Neural cell (in vitro differentiated cells): ENCODE measurements at regions not wholly inside any gene's neighbourhood (a gene's known extent, or its start where the extent isn't known, plus 50 kb on each side); places are given as distances from the start of the nearest gene placed in this dataset.

Source experiments
- H2AFZ ChIP-seq: fragments of 200-600, 300-800 bp; sonication (generic), shearing (Covaris generic); 2 replicates; pipeline ENCODE4 v1.6.0; 2014; ENCODE audit warnings: low read depth, mild to moderate bottlenecking, antibody characterized with exemption, low read length, moderate library complexity
- H3F3A ChIP-seq: fragments of 200-600 bp; shearing (Covaris generic); 2 replicates; pipeline ENCODE4 v1.6.1; 2016; ENCODE audit warnings: mild to moderate bottlenecking, moderate library complexity, mixed read lengths, antibody characterized with exemption, low read length; ENCODE audit not compliant: insufficient read depth, poor library complexity, severe bottlenecking
- H3K27ac ChIP-seq: fragments of 200-600, 300-800 bp; sonication (generic), shearing (Covaris generic); 2 replicates; pipeline ENCODE4 v1.5.1; 2014; ENCODE audit warnings: mild to moderate bottlenecking, low read length, moderate library complexity
- H3K27me3 ChIP-seq: fragments of 300-800, 200-600 bp; sonication (generic), shearing (Covaris generic); 2 replicates; pipeline ENCODE4 v1.6.0; 2014; ENCODE audit warnings: mild to moderate bottlenecking, low read depth, low read length, moderate library complexity; ENCODE audit not compliant: insufficient read depth
- H3K36me3 ChIP-seq: fragments of 300-800, 200-600 bp; sonication (generic), shearing (Covaris generic); 2 replicates; pipeline ENCODE4 v1.5.1; 2014; ENCODE audit warnings: mild to moderate bottlenecking, antibody characterized with exemption, low read length, moderate library complexity; ENCODE audit not compliant: insufficient read depth
- H3K4me2 ChIP-seq: fragments of 300-800, 200-600 bp; sonication (generic), shearing (Covaris generic); 2 replicates; pipeline ENCODE4 v1.6.0; 2014; ENCODE audit warnings: mild to moderate bottlenecking, low read length
- H3K4me3 ChIP-seq: fragments of 300-800, 200-600 bp; sonication (generic), shearing (Covaris generic); 2 replicates; pipeline ENCODE4 v1.5.1; 2014; ENCODE audit warnings: mild to moderate bottlenecking, low read length, moderate library complexity
- H3K79me2 ChIP-seq: fragments of 200-600 bp; shearing (Covaris generic); replicated peaks from 2 replicates; pipeline ENCODE4 v1.6.0; 2014; ENCODE audit warnings: mild to moderate bottlenecking, low read length, moderate library complexity; ENCODE audit not compliant: insufficient read depth
- H3K9ac ChIP-seq: fragments of 300-800, 200-600 bp; sonication (generic), shearing (Covaris generic); 2 replicates; pipeline ENCODE4 v1.6.1; 2016; ENCODE audit warnings: mild to moderate bottlenecking, low read length, mixed read lengths
- H3K9me2 ChIP-seq: fragments of 200-600 bp; shearing (Covaris generic); 2 replicates; pipeline ENCODE4 v1.6.1; 2016; ENCODE audit warnings: mild to moderate bottlenecking, low read length, mixed read lengths; ENCODE audit not compliant: insufficient read depth
- H3K9me3 ChIP-seq: fragments of 200-600, 300-800 bp; sonication (generic), shearing (Covaris generic); 2 replicates; pipeline ENCODE4 v1.6.1; 2016; ENCODE audit warnings: mild to moderate bottlenecking, mixed run types, low read length, moderate library complexity, mixed read lengths
- H4K20me1 ChIP-seq: fragments of 200-600 bp; shearing (Covaris generic); 2 replicates; pipeline ENCODE4 v1.6.1; 2016; ENCODE audit warnings: mild to moderate bottlenecking, mixed run types; ENCODE audit not compliant: insufficient read depth
- EP300 ChIP-seq: fragments of 450-650 bp; conservative IDR thresholded peaks from 2 replicates; pipeline ENCODE4 v1.6.1; 2014; ENCODE audit warnings: antibody characterized with exemption, mild to moderate bottlenecking, moderate library complexity; ENCODE audit not compliant: poor library complexity, severe bottlenecking
- EZH2 ChIP-seq: fragments of 200-600, 300-800 bp; shearing (Covaris generic), sonication (generic); IDR thresholded peaks from 2 replicates; pipeline ENCODE4 v1.6.1; 2014; ENCODE audit warnings: antibody characterized with exemption, low read length, borderline replicate concordance, mild to moderate bottlenecking; ENCODE audit not compliant: insufficient read depth, poor library complexity, severe bottlenecking
- MXI1 ChIP-seq: fragments of 450-650 bp; conservative IDR thresholded peaks from 2 replicates; pipeline ENCODE4 v1.6.1; 2014; ENCODE audit warnings: antibody characterized with exemption, mild to moderate bottlenecking; ENCODE audit not compliant: poor library complexity, severe bottlenecking
- POLR2AphosphoS5 ChIP-seq: IDR thresholded peaks from 2 replicates; pipeline ENCODE4 v1.6.1; 2012
- RAD21 ChIP-seq: fragments of 450-650 bp; conservative IDR thresholded peaks from 2 replicates; pipeline ENCODE4 v1.6.1; 2014; ENCODE audit warnings: antibody characterized with exemption, mild to moderate bottlenecking, moderate library complexity
- SMC3 ChIP-seq: fragments of 450-650 bp; conservative IDR thresholded peaks from 2 replicates; pipeline ENCODE4 v1.6.1; 2014; ENCODE audit warnings: antibody characterized with exemption, mild to moderate bottlenecking, moderate library complexity; ENCODE audit not compliant: poor library complexity
- TAF1 ChIP-seq: IDR thresholded peaks from 2 replicates; pipeline ENCODE4 v1.6.1; 2012; ENCODE audit warnings: low read depth
- TF ChIP-seq, protein P1 (sequence below): fragments of 450-650 bp; IDR thresholded peaks from 2 replicates; pipeline ENCODE4 v1.5.1; 2014; ENCODE audit warnings: antibody characterized with exemption, mild to moderate bottlenecking, moderate library complexity; ENCODE audit not compliant: poor library complexity, severe bottlenecking
- TF ChIP-seq, protein P2 (sequence below): IDR thresholded peaks from 2 replicates; pipeline ENCODE4 v1.6.1; 2012; ENCODE audit warnings: borderline replicate concordance

DNA sequence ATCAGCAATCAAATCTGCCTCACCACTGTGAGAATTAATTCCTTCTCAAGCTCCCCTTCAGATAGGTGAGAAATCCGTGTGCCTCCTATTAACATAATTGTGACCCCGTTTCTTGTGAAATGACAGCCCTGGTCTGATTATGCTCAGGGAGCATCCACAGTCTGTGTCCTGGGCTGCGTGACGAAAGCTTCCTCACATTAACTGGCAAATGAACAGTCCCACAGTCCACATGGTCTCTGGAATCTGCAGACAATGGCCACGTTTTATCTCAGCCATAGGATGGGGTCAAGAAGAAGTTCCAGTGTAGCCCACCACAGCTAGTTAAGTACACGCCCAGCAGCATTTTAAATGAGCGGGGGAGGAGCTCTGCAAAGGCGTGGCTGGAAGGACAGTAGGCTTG is 229.2 kb downstream of the RPS24 start:
- Histone ChIP-seq H3K9ac (peak overlapping the region; percentile 49), H3K9me3 (no peaks in the 10 kb centered on the region), H3K27me3 (no peaks in the 10 kb centered on the region)

DNA sequence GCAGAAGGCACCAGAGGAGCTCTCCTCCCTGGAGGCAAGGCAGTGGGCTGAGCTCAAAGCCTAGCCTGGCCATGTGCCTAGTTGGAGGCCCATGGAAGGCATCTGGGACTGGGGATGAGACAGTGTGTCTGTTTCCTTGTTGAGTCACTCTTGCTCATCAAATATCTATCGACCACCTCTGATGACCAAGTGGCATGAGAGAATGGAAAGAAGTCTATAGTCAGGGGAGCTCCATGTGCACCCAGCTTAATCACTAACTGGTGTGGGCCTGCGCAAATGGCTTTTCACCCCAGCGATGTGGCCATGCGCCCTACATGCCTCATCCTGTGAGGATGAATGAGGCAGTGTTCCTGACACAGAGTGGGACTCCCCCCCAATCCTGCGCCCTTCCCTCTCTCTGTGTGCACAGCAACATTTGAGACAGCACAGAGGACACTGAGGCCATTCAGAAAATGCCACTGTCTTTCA is 229.9 kb downstream of the RPS24 start:
- H2AFZ ChIP-seq = no peak overlapping the region
- H4K20me1 ChIP-seq = no peaks in the 10 kb centered on the region
- H3K9me3 ChIP-seq = no peaks in the 10 kb centered on the region
- no peaks in the 10 kb centered on the region for H3K79me2 ChIP-seq
- H3K27ac ChIP-seq = peak overlapping the region; percentile 77
- H3K27me3 ChIP-seq = no peaks in the 10 kb centered on the region
- H3K4me3 ChIP-seq = no peak overlapping the region
- H3K9me2 ChIP-seq = no peaks in the 10 kb centered on the region
- H3F3A ChIP-seq = no peaks in the 10 kb centered on the region
- TF ChIP-seq EZH2 = no peak
- no peaks in the 10 kb centered on the region for H3K36me3 ChIP-seq
- no peak overlapping the region for H3K4me2 ChIP-seq
- H3K9ac ChIP-seq = no peak overlapping the region

More for the DNA sequence above, 229.2 kb downstream of the RPS24 start:
- TF ChIP-seq RAD21 (no peak), EZH2 (no peak), POLR2AphosphoS5 (no peak), TAF1 (no peak), MXI1 (no peak), SMC3 (no peak), EP300 (no peak)
- TF ChIP-seq, protein P1, sequence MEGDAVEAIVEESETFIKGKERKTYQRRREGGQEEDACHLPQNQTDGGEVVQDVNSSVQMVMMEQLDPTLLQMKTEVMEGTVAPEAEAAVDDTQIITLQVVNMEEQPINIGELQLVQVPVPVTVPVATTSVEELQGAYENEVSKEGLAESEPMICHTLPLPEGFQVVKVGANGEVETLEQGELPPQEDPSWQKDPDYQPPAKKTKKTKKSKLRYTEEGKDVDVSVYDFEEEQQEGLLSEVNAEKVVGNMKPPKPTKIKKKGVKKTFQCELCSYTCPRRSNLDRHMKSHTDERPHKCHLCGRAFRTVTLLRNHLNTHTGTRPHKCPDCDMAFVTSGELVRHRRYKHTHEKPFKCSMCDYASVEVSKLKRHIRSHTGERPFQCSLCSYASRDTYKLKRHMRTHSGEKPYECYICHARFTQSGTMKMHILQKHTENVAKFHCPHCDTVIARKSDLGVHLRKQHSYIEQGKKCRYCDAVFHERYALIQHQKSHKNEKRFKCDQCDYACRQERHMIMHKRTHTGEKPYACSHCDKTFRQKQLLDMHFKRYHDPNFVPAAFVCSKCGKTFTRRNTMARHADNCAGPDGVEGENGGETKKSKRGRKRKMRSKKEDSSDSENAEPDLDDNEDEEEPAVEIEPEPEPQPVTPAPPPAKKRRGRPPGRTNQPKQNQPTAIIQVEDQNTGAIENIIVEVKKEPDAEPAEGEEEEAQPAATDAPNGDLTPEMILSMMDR = no peak
- TF ChIP-seq, protein P2, sequence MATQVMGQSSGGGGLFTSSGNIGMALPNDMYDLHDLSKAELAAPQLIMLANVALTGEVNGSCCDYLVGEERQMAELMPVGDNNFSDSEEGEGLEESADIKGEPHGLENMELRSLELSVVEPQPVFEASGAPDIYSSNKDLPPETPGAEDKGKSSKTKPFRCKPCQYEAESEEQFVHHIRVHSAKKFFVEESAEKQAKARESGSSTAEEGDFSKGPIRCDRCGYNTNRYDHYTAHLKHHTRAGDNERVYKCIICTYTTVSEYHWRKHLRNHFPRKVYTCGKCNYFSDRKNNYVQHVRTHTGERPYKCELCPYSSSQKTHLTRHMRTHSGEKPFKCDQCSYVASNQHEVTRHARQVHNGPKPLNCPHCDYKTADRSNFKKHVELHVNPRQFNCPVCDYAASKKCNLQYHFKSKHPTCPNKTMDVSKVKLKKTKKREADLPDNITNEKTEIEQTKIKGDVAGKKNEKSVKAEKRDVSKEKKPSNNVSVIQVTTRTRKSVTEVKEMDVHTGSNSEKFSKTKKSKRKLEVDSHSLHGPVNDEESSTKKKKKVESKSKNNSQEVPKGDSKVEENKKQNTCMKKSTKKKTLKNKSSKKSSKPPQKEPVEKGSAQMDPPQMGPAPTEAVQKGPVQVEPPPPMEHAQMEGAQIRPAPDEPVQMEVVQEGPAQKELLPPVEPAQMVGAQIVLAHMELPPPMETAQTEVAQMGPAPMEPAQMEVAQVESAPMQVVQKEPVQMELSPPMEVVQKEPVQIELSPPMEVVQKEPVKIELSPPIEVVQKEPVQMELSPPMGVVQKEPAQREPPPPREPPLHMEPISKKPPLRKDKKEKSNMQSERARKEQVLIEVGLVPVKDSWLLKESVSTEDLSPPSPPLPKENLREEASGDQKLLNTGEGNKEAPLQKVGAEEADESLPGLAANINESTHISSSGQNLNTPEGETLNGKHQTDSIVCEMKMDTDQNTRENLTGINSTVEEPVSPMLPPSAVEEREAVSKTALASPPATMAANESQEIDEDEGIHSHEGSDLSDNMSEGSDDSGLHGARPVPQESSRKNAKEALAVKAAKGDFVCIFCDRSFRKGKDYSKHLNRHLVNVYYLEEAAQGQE = no peak
- Histone ChIP-seq H3F3A (no peaks in the 10 kb centered on the region), H4K20me1 (no peaks in the 10 kb centered on the region), H3K4me3 (peak overlapping the region; percentile 22), H2AFZ (peak overlapping the region; percentile 2), H3K9me2 (no peaks in the 10 kb centered on the region), H3K79me2 (no peaks in the 10 kb centered on the region), H3K36me3 (no peaks in the 10 kb centered on the region), H3K4me2 (no peak overlapping the region), H3K27ac (peak overlapping the region; percentile 77)

DNA sequence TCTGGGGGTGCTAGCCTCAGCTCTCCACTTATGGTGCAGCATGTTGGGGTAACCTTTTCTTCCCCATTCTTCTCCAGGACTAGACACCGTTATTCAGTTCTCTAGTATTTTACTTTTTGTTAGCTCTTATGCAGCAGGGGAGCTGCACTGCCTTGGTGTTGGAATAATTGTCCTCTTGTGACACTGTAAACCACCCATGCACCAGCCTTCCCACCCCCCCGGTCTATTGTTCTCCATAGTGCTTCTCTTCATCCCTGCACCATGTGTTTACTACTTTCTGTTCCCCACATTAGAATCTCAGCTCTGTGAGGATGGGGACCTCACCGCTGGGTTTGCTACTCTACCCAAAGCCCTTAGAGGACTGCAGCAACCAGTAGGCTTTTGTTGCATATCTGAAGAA is 230.7 kb downstream of the RPS24 start:
- H4K20me1 ChIP-seq = no peaks in the 10 kb centered on the region
- no peaks in the 10 kb centered on the region for H3K36me3 ChIP-seq
- no peak overlapping the region for H3K4me3 ChIP-seq
- H3K4me2 ChIP-seq = no peak overlapping the region
- no peak overlapping the region for H3K27ac ChIP-seq
- H3K27me3 ChIP-seq = no peaks in the 10 kb centered on the region
- no peaks in the 10 kb centered on the region for H3K9me2 ChIP-seq
- no peaks in the 10 kb centered on the region for H3K9me3 ChIP-seq
- no peaks in the 10 kb centered on the region for H3K79me2 ChIP-seq
- no peaks in the 10 kb centered on the region for H3F3A ChIP-seq
- no peak overlapping the region for H2AFZ ChIP-seq
- TF ChIP-seq, protein P2 = no peak
- TF ChIP-seq EZH2 (no peak), TAF1 (no peak)
- no peak overlapping the region for H3K9ac ChIP-seq
